Panc1 (cell line): ENCODE measurements at regions not wholly inside any gene's neighbourhood (a gene's known extent, or its start where the extent isn't known, plus 50 kb on each side); places are given as distances from the start of the nearest gene placed in this dataset.

ENCODE experiments used
- ATAC-seq: fragments of 200-7000 bp; cut with Tn5 transposase; 2 replicates; pipeline ENCODE4 v1.9.1; 2020; ENCODE audit warnings: mild to moderate bottlenecking, moderate library complexity
- BruUV-seq: library from RNA; stranded (reverse); fragments of 400-500 nt; replicated peaks from 2 replicates; lab custom pipeline; 2021; lab: Mats Ljungman, UMichigan
- CTCF ChIA-PET: fragments of 300-600 bp; sonication (Branson Sonifier 250); formaldehyde crosslinking; loops from one replicate; lab custom pipeline; 2022; ENCODE audit warnings: antibody characterized with exemption; lab: Charles Lee
- POLR2A ChIA-PET: fragments of 300-600 bp; sonication (Branson Sonifier 250); formaldehyde crosslinking; loops from one replicate; lab custom pipeline; 2022; ENCODE audit warnings: antibody characterized with exemption; lab: Charles Lee
- DNase-seq: peaks from one replicate; pipeline ENCODE4 v3.0.0-alpha.2; 2010; ENCODE audit warnings: low read depth, low spot score
- H3K27ac ChIP-seq: 2 replicates; pipeline ENCODE4 v1.5.1; 2011; ENCODE audit warnings: mild to moderate bottlenecking, low read length, inconsistent platforms
- H3K27me3 ChIP-seq: fragments of 200-500 bp; sonication (Bioruptor generic); 2 replicates; pipeline ENCODE4 v1.6.0; 2014; ENCODE audit warnings: low read length, inconsistent platforms; ENCODE audit not compliant: control insufficient read depth, insufficient read depth
- H3K36me3 ChIP-seq: fragments of 200-500 bp; sonication (Bioruptor generic); 2 replicates; pipeline ENCODE4 v1.5.1; 2014; ENCODE audit warnings: inconsistent platforms, mild to moderate bottlenecking, low read length, moderate library complexity; ENCODE audit not compliant: control insufficient read depth, insufficient read depth
- H3K4me1 ChIP-seq: 2 replicates; pipeline ENCODE4 v1.5.1; 2011; ENCODE audit warnings: inconsistent platforms, mild to moderate bottlenecking, low read length, moderate library complexity; ENCODE audit not compliant: control insufficient read depth, insufficient read depth
- H3K4me3 ChIP-seq, 2 experiments: 2 replicates each; pipeline ENCODE4 v1.5.1; 2011 to 2012; ENCODE audit warnings: low read depth in 2 of 2, low read length in 2 of 2, mild to moderate bottlenecking in 2 of 2, inconsistent platforms in 1 of 2, moderate library complexity in 1 of 2
- H3K9me3 ChIP-seq: fragments of 200-500 bp; sonication (Bioruptor generic); 2 replicates; pipeline ENCODE4 v1.5.1; 2014; ENCODE audit warnings: low read depth, mild to moderate bottlenecking, inconsistent platforms, low read length, moderate library complexity; ENCODE audit not compliant: control insufficient read depth, insufficient read depth
- POLR2AphosphoS5 ChIP-seq: IDR thresholded peaks from 2 replicates; pipeline ENCODE4 v1.6.1; 2012; ENCODE audit warnings: mild to moderate bottlenecking, low read depth, low read length, moderate library complexity
- SIN3A ChIP-seq: IDR thresholded peaks from 2 replicates; pipeline ENCODE4 v1.6.1; 2012; ENCODE audit warnings: low read depth, mild to moderate bottlenecking, low read length, moderate library complexity, borderline replicate concordance; ENCODE audit not compliant: insufficient read depth
- TCF7L2 ChIP-seq: IDR thresholded peaks from 2 replicates; pipeline ENCODE4 v1.6.1; 2011; ENCODE audit warnings: mild to moderate bottlenecking, low read depth, low read length, inconsistent platforms
- in situ Hi-C: cut with HindIII; loops from 2 replicates; pipeline ENCODE4 v1.10.0; 2016; ENCODE audit warnings: low sequenced_read_pairs, low pct_unique_long_range_greater_than_20kb
- intact Hi-C: fragments of 100-400 bp; cut with micrococcal nuclease; formaldehyde crosslinking; loops from one replicate; pipeline ENCODE4 v1.10.0; 2022; ENCODE audit not compliant: unreplicated experiment
- TF ChIP-seq, protein P1 (sequence below): fragments of 450-650 bp; IDR thresholded peaks from 2 replicates; pipeline ENCODE4 v1.5.1; 2017; ENCODE audit warnings: mild to moderate bottlenecking
- TF ChIP-seq, protein P2 (sequence below), 2 experiments: IDR thresholded peaks; 2 replicates each; pipeline ENCODE4 v1.6.1; 2011 to 2012; ENCODE audit warnings: low read depth in 2 of 2, control low read depth in 1 of 2, low read length in 1 of 2, mild to moderate bottlenecking in 1 of 2, moderate library complexity in 1 of 2; ENCODE audit not compliant: insufficient read depth in 1 of 2

DNA sequence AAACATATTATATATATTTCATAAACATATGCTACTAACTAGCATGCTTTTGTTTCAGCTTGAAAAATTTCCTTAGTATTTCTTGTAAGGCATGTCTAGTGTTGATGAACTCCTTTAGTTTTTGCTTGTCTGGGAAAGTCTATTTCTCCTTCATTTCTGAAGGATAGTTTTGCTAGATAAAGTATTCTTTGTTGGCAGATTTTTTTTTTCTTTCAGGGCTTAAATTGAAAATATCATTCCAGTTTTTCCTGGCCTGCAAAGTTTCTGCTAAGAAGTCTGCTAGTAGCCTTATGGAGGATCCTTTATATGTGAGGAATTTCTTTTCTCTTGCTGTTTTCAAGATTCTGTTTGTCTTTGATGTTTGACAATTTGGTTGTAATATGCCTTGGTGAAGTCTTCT, 183.5 kb downstream of the SLC4A3 start:
- intact Hi-C loops (no loop called here), in situ Hi-C loops (no loop called here)
- POLR2A ChIA-PET, result interaction anchor here (0.8 kb wide), 1 partner anchor 947 kb away, joined by 3 read pairs; no protein-coding TSS in a partner anchor

DNA sequence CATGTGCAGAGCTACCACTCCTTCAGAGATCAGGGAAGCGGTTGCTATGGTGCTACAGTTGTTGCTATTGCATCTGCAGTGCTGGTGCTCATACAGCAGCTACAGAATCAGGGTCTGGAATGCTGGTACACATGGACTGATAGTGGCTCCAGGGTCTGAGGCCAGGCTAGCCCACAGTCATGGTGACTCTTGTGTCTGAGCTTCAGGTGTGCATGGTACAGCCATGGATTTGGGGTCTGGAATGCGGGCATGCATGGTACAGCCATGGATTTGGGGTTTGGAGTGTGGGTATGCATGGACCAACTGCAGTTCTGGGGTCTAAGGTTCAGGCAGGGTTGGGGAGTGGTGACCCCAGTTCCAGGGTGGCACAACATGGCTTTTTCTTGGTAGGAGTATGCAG, 185.2 kb downstream of the SLC4A3 start:
- H3K4me1 ChIP-seq, result no peaks in the 10 kb centered on the region
- ChIA-PET CTCF (no interaction called here), POLR2A (no interaction called here)
- DNase-seq, result no peak
- in situ Hi-C loops (no loop called here), intact Hi-C loops (no loop called here)
- H3K36me3 ChIP-seq, result no peaks in the 10 kb centered on the region
- H3K4me3 ChIP-seq, result no peak overlapping the region
- no TSS peak for BruUV-seq
- H3K9me3 ChIP-seq, result no peaks in the 10 kb centered on the region
- ATAC-seq, result no peak
- no peak overlapping the region for H3K27ac ChIP-seq
- TF ChIP-seq, protein P1, sequence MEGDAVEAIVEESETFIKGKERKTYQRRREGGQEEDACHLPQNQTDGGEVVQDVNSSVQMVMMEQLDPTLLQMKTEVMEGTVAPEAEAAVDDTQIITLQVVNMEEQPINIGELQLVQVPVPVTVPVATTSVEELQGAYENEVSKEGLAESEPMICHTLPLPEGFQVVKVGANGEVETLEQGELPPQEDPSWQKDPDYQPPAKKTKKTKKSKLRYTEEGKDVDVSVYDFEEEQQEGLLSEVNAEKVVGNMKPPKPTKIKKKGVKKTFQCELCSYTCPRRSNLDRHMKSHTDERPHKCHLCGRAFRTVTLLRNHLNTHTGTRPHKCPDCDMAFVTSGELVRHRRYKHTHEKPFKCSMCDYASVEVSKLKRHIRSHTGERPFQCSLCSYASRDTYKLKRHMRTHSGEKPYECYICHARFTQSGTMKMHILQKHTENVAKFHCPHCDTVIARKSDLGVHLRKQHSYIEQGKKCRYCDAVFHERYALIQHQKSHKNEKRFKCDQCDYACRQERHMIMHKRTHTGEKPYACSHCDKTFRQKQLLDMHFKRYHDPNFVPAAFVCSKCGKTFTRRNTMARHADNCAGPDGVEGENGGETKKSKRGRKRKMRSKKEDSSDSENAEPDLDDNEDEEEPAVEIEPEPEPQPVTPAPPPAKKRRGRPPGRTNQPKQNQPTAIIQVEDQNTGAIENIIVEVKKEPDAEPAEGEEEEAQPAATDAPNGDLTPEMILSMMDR, result no peak
- TF ChIP-seq, protein P2, sequence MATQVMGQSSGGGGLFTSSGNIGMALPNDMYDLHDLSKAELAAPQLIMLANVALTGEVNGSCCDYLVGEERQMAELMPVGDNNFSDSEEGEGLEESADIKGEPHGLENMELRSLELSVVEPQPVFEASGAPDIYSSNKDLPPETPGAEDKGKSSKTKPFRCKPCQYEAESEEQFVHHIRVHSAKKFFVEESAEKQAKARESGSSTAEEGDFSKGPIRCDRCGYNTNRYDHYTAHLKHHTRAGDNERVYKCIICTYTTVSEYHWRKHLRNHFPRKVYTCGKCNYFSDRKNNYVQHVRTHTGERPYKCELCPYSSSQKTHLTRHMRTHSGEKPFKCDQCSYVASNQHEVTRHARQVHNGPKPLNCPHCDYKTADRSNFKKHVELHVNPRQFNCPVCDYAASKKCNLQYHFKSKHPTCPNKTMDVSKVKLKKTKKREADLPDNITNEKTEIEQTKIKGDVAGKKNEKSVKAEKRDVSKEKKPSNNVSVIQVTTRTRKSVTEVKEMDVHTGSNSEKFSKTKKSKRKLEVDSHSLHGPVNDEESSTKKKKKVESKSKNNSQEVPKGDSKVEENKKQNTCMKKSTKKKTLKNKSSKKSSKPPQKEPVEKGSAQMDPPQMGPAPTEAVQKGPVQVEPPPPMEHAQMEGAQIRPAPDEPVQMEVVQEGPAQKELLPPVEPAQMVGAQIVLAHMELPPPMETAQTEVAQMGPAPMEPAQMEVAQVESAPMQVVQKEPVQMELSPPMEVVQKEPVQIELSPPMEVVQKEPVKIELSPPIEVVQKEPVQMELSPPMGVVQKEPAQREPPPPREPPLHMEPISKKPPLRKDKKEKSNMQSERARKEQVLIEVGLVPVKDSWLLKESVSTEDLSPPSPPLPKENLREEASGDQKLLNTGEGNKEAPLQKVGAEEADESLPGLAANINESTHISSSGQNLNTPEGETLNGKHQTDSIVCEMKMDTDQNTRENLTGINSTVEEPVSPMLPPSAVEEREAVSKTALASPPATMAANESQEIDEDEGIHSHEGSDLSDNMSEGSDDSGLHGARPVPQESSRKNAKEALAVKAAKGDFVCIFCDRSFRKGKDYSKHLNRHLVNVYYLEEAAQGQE (IDR thresholded peaks at IDR 0.05; ENCODE audit: insufficient read depth in 1 of 2, low read depth in 2 of 2, low read length in 1 of 2), result no peak
- no peaks in the 10 kb centered on the region for H3K27me3 ChIP-seq

More for the DNA sequence above, 183.5 kb downstream of the SLC4A3 start:
- Histone ChIP-seq H3K27ac (no peak overlapping the region), H3K9me3 (no peaks in the 10 kb centered on the region), H3K4me3 (no peak overlapping the region), H3K4me1 (no peaks in the 10 kb centered on the region), H3K36me3 (no peaks in the 10 kb centered on the region), H3K27me3 (no peaks in the 10 kb centered on the region)
- DNase-seq, result no peak
- CTCF ChIA-PET, result interaction anchor here (0.8 kb wide), 1 partner anchor 166 kb away, joined by 3 read pairs; no protein-coding TSS in a partner anchor
- no peak for TF ChIP-seq SIN3A
- TF ChIP-seq, protein P1, result no peak
- TF ChIP-seq, protein P2 (IDR thresholded peaks at IDR 0.05; ENCODE audit: insufficient read depth in 1 of 2, low read depth in 2 of 2, low read length in 1 of 2), result no peak
- no peak for TF ChIP-seq TCF7L2
- no peak for TF ChIP-seq POLR2AphosphoS5
- no TSS peak for BruUV-seq
- no peak for ATAC-seq
